Activated CD8-positive, alpha-beta T cell treated with anti-CD3 and anti-CD28 coated beads for 36 hours (primary cell): ENCODE measurements at regions not wholly inside any gene's neighbourhood (a gene's known extent, or its start where the extent isn't known, plus 50 kb on each side); places are given as distances from the start of the nearest gene placed in this dataset.

Experiments
- ATAC-seq: fragments of 200-7000 bp; cut with Tn5 transposase; one replicate; pipeline ENCODE4 v1.10.0; 2021; ENCODE audit warnings: mild to moderate bottlenecking, moderate library complexity
- CTCF ChIA-PET: fragments of 350-600 bp; sonication (Branson Sonifier 250); formaldehyde crosslinking; loops from one replicate; lab custom pipeline; 2021; ENCODE audit warnings: antibody characterized with exemption; lab: Charles Lee
- POLR2A ChIA-PET: fragments of 350-600 bp; sonication (Branson Sonifier 250); formaldehyde crosslinking; loops from one replicate; lab custom pipeline; 2021; ENCODE audit warnings: antibody characterized with exemption; lab: Charles Lee
- DNase-seq: peaks from one replicate; pipeline ENCODE4 v3.0.0-alpha.2; 2020
- H3K27ac Mint-ChIP-seq: one replicate; pipeline ENCODE4 v1.8.0; 2021; ENCODE audit warnings: mild to moderate bottlenecking, mixed read lengths
- H3K27me3 Mint-ChIP-seq: one replicate; pipeline ENCODE4 v1.8.0; 2021; ENCODE audit warnings: mixed read lengths
- H3K36me3 Mint-ChIP-seq: one replicate; pipeline ENCODE4 v1.8.0; 2021; ENCODE audit warnings: low read depth, mixed read lengths
- H3K4me1 Mint-ChIP-seq: one replicate; pipeline ENCODE4 v1.8.0; 2021; ENCODE audit warnings: low read depth, mixed read lengths
- H3K4me3 Mint-ChIP-seq: one replicate; pipeline ENCODE4 v1.8.0; 2021; ENCODE audit warnings: mild to moderate bottlenecking, moderate library complexity, mixed read lengths
- H3K9me3 Mint-ChIP-seq: one replicate; pipeline ENCODE4 v1.8.0; 2021; ENCODE audit warnings: mixed read lengths
- intact Hi-C: fragments of 100-400 bp; cut with micrococcal nuclease; formaldehyde crosslinking; loops from one replicate; pipeline ENCODE4 v1.10.0; 2022
- TF ChIP-seq, protein P1 (sequence below): fragments of 200-600 bp; IDR thresholded peaks from one replicate; pipeline ENCODE4 v1.8.0; 2022; ENCODE audit warnings: antibody characterized with exemption, mild to moderate bottlenecking

DNA sequence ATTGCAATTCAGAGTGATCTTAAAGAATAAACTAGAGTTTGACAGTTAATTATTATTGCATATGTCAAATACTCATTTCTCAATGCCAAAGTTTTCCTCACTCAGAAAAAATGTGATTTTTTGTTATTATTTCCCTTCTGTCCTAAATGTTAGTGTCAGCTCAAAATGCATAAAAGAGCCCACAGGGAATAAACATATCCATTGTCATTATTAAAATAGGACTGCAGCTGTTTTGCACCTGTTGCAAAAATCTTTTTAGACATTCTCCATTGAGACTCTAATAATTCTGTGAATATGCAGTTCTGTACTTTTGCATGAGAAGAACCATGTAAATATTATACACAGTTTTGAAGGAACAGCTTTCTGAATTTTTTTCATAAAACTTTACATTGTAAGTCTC is 540.0 kb upstream of the SLC39A10 start:
- no peak overlapping the region for H3K27ac Mint-ChIP-seq
- H3K4me1 Mint-ChIP-seq = no peaks in the 10 kb centered on the region
- H3K4me3 Mint-ChIP-seq = no peak overlapping the region
- no peaks in the 10 kb centered on the region for H3K36me3 Mint-ChIP-seq
- DNase-seq (no peak), ATAC-seq (no peak)
- no peaks in the 10 kb centered on the region for H3K27me3 Mint-ChIP-seq
- ChIA-PET CTCF (no interaction called here), POLR2A (no interaction called here)
- intact Hi-C loops = no loop called here
- H3K9me3 Mint-ChIP-seq = peaks cover 11% of the 10 kb centered on the region
- TF ChIP-seq, protein P1, sequence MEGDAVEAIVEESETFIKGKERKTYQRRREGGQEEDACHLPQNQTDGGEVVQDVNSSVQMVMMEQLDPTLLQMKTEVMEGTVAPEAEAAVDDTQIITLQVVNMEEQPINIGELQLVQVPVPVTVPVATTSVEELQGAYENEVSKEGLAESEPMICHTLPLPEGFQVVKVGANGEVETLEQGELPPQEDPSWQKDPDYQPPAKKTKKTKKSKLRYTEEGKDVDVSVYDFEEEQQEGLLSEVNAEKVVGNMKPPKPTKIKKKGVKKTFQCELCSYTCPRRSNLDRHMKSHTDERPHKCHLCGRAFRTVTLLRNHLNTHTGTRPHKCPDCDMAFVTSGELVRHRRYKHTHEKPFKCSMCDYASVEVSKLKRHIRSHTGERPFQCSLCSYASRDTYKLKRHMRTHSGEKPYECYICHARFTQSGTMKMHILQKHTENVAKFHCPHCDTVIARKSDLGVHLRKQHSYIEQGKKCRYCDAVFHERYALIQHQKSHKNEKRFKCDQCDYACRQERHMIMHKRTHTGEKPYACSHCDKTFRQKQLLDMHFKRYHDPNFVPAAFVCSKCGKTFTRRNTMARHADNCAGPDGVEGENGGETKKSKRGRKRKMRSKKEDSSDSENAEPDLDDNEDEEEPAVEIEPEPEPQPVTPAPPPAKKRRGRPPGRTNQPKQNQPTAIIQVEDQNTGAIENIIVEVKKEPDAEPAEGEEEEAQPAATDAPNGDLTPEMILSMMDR = no peak

- ChIA-PET POLR2A (no interaction called here), CTCF (no interaction called here)
- Mint-ChIP-seq H3K9me3 (peaks cover 11% of the 10 kb centered on the region), H3K4me3 (no peak overlapping the region), H3K27me3 (no peaks in the 10 kb centered on the region), H3K27ac (no peak overlapping the region), H3K4me1 (no peaks in the 10 kb centered on the region), H3K36me3 (no peaks in the 10 kb centered on the region)
- TF ChIP-seq, protein P1 = no peak
- ATAC-seq = no peak
- DNase-seq = no peak
- intact Hi-C loops = no loop called here
Observed at GRCh38 chr2:195115738-195116137, 541.3 kb upstream of the SLC39A10 start.

DNA sequence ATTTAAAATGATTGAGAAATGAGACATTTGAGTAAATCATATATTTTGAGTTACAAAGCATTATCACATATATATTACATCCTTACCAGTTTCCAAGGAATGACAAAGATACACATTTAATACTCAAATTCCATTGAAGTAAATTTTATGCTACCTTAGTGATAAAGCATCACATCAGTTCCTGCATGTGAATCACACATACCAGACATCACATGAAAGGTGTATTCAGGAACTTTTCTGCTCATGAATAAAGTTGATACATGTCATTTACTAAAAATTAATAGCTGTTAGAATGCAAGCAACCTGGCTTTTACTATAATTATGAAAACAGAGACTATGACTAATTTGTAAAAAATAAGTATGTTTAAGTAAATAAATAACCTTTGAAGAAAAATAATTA is 548.8 kb upstream of the SLC39A10 start:
- ChIA-PET CTCF (no interaction called here), POLR2A (no interaction called here)
- no peak for ATAC-seq
- no peaks in the 10 kb centered on the region for H3K36me3 Mint-ChIP-seq
- H3K9me3 Mint-ChIP-seq = peaks cover 2% of the 10 kb centered on the region
- DNase-seq = no peak
- no peaks in the 10 kb centered on the region for H3K27me3 Mint-ChIP-seq
- no peaks in the 10 kb centered on the region for H3K4me1 Mint-ChIP-seq
- intact Hi-C loops = no loop called here
- TF ChIP-seq, protein P1 = no peak
- H3K27ac Mint-ChIP-seq = no peak overlapping the region
- H3K4me3 Mint-ChIP-seq = no peak overlapping the region

DNA sequence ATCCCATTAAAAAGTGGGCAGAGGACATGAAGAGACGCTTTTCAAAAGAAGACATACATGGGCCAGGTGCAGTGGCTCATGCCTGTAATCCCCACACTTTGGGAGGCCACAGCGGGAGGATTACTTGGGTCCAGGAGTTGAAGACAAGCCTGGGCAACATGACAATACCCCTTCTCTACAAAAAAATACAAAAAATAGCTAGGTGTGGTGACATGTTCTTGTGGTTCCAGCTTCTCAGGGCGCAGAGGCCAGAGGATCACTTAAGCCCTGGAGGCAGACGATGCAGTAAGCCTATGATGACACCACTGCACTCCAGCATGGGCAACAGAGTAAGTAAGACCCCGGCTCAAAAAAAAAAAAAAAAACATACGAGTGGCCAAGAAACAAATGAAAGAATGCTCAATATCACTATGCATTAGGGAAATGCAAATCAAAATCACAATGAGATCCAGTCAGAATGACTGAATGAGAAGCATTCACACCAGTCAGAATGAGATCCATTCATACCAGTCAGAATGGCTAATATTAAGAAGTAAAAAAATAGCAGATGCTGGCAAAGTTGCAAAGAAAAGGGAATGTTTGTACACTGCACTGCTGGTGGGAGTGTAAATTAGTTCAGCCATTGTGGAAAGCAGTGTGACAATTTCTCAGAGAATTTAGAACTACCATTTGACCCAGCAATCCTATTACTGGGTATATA is 550.2 kb upstream of the SLC39A10 start:
- Mint-ChIP-seq H3K4me3 (no peak overlapping the region), H3K4me1 (no peaks in the 10 kb centered on the region), H3K27me3 (no peaks in the 10 kb centered on the region), H3K27ac (no peak overlapping the region), H3K36me3 (no peaks in the 10 kb centered on the region), H3K9me3 (peaks cover 2% of the 10 kb centered on the region)
- ATAC-seq (no peak), DNase-seq (no peak)
- CTCF ChIA-PET = no interaction called here
- TF ChIP-seq, protein P1 = no peak
- intact Hi-C loops = no loop called here
- POLR2A ChIA-PET = no interaction called here

GRCh38 chr2:195105581-195105980 is 551.4 kb upstream of the SLC39A10 start:
- POLR2A ChIA-PET = no interaction called here
- ATAC-seq = no peak
- CTCF ChIA-PET = no interaction called here

More at GRCh38 chr2:195105581-195105980, 551.4 kb upstream of the SLC39A10 start:
- intact Hi-C loops = no loop called here
- Mint-ChIP-seq H3K36me3 (no peaks in the 10 kb centered on the region), H3K27me3 (no peaks in the 10 kb centered on the region), H3K27ac (no peak overlapping the region), H3K9me3 (peaks cover 2% of the 10 kb centered on the region), H3K4me1 (no peaks in the 10 kb centered on the region), H3K4me3 (no peak overlapping the region)
- TF ChIP-seq, protein P1 = no peak
- no peak for DNase-seq
